T-helper 1 cell treated with Interleukin-12 subunit alpha and Interleukin-12 subunit beta and Interleukin-4 antibody, amounts not matched to agents 30 ng/mL and 1 ng/mL, for 36 hours (primary cell): ENCODE measurements at regions not wholly inside any gene's neighbourhood (a gene's known extent, or its start where the extent isn't known, plus 50 kb on each side); places are given as distances from the start of the nearest gene placed in this dataset.
"Not testable (repeated sequence)": the region's sequence is repeated elsewhere in the genome, so short reads cannot be mapped to it uniquely, and the experiment has no call there.

Experiments
- intact Hi-C: fragments of 100-400 bp; cut with micrococcal nuclease; formaldehyde crosslinking; loops from one replicate; pipeline ENCODE4 v1.15.1; 2024

DNA sequence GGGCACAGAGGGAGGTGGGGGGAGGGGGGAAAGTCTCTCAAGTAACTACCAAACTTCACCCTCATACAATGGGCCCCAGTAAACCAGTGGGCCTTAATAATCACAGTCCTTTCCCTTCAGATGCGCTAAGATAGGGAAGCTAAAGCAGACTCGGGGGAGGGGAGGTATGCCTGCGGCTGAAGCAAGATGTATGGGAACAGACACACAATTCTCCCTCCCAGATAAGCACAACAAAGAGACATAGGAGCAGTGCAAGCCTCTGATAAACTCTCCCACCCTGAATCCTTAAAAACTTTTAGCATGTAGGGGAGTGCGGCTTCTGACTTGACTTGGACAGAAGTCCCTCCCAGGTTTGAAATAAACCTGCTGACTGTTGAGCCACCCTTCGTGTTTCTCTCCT lies 54.7 kb downstream of the PROP1 start:
- intact Hi-C loops = not testable (repeated sequence)

DNA sequence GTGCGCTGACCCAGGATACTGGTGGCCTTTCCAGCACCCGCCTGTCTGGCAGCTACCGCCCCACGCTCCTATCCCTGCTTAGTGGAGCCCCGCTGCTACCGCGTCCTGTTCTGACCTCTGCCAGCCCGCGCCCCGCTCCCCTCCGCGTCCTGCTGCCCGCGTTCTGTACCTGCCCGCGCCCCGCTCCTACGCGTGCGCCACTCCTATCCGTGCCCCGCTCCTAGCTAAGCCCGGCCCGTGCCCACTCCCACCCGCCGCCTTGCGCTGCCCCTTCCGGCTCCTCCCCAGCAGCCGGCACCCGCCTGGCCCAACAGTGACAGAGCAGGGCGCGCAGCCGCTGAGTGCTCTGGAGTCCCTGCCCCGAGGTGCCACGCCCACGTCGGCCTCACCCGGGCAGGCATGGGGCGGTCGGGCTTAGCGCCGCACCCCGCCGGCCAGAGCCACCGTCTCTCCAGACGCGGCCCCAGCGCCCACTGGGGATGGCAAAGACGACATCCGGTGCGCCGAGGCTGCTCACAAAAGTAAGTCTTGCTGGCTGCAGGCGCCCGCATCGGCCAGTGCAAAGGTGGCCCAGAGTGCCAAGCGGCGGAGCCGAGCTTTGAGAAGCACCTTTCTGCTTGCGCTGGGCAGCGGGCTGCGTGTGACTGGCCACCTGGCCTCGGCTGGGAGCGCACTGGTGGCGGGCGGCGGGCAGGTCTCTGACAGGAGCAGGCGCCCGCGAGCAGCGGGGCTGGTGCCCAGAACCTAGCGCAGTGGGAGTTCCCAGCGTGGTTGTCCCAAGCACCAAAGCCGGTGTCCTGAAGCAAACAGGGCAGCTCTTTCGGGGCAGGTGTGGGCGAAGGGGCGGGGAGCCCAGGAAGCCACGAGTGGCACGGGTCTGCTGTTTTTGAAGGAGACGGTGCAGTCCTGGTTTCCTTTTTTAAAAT lies 56.5 kb downstream of the PROP1 start:
- intact Hi-C loops = not testable (repeated sequence)

DNA sequence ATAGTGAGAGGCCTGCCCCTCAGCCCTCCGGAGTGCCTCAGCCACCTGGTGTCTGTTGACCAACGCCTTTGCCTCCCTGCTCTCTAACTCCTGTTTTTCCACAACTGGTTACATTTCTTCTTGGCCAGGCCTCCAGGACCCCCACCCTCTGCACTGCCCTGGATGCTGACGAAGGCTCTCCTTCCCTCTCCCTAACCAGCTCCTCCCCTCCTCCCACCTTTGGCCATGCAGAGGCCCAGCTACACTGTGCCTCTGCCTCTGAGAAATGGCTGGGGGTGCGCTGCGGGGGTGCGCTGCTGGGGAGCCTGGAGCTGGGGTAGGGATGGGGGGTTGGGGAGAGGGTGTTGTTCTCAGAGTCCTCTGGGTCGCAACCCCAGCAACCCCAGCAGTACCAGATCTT lies 57.3 kb downstream of the PROP1 start:
- intact Hi-C loops = not testable (repeated sequence)

DNA sequence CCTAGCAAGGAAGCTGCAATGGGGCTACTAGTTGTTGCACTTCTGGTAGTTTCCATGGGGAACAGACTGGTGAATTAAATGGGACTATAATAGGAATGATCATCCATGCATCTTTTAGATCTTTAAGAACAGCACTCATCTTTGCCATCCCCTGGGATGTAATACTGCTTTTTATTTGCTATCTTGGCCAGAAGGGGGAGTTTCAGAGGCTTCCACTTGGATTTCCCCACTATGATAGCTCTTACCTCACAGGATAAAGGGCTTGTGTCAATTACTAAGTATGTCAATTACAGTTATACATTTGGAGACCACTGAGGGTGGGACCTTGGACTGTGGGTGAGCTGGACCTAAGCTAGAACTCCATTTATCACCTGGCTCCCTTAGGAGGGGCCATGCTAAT lies 61.8 kb downstream of the PROP1 start:
- intact Hi-C loops = loop anchor here (5.0 kb wide), 1 partner anchor 128 kb away; no protein-coding TSS in a partner anchor

DNA sequence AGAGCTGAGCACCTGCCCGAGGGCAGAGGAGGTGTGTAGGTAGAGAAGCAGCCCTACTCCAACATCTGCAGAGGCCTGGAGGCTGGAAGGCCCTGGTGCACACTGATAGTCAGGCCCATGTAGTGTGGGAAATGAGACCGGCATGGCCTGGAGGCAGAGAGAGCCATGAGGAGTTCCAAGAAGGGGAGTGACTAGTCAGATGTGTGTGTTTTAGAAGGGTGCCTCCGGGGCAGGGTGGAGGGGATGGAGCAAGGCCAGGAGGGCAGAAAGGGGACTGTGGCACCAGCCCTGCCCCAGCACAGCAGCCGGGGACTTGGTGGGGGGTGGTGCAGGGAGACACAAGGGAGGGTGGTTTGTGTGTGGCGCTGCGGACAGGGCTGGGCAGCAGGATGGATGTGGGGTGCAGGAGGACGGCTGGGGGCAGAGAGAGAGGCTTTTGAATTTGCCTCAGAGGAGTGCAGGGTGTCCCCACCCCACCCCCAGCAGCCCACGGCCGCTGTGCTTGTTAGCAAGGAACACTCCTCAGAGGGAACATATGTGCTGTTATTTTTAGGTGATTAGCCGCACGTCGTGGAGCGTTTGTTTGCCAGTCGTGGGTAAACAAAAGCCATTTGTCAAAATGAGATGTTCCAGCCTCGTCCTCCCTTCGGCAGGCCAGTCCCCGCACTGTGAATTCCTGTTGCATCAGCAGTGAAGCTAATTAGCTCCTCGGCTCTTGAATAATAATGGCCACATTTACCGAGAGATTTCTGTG lies 65.6 kb downstream of the PROP1 start:
- intact Hi-C loops = loop anchor here (5.0 kb wide), 1 partner anchor 132 kb away; no protein-coding TSS in a partner anchor

DNA sequence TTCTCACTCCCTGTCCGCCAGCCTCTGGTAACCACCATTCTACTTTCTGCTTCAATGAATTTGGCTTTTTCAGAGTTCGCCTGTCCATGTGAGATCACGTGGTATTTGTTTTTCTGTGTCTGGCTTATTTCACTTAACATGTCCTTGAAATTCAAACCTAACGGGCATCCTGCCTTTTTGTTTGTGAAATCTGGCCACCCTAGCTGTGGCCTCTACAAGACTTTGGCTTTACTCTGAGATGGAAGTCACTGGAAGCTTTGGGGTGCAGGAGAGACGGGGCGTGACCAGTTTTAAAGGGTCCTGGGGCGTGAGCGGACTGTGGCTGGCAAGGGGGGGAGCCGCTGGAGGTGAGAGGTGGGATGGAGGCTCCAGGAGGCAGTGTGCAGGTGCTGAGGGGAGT lies 66.4 kb downstream of the PROP1 start:
- intact Hi-C loops = loop anchor here (5.0 kb wide), 1 partner anchor 133 kb away; no protein-coding TSS in a partner anchor

DNA sequence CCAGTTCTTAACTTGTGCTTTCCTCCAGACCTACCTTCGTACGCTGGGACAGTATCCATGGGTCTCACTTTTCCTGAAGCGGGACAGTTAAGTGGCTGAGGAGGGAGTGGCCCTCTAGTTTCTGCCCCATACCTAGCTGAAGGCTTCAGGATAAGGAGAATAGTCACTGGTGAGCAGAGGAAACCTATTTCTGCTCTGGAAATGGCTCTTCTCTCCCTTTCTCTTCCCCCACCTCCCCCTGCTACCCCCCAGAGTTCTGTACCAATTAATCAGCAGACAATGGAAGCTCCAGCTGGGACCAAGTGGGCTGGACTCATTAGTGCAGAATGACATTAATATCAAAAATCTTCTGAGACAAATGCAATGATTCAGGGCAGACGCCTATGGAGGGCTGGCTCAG lies 68.5 kb downstream of the PROP1 start:
- intact Hi-C loops = not testable (repeated sequence)

DNA sequence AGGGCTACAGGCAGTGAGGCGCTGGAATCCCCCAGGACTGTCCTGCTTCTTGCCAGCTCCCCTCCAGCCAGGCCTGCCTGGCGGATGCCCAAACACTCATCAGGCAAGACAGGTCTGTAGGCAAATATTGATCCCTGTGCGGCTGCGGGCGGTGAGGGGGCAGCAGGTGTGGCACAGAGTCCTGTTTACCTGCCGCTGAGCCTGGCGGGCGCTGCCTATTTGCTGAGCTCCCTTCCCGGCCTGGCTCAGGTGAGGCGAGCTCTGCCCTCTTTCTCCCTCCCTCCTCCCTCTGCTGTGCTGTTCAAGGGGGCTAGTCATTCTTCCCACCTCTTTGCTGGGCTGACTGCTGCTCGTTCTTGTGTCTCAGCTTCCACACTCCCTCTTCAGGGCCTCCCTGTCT lies 71.5 kb downstream of the PROP1 start:
- intact Hi-C loops = not testable (repeated sequence)

DNA sequence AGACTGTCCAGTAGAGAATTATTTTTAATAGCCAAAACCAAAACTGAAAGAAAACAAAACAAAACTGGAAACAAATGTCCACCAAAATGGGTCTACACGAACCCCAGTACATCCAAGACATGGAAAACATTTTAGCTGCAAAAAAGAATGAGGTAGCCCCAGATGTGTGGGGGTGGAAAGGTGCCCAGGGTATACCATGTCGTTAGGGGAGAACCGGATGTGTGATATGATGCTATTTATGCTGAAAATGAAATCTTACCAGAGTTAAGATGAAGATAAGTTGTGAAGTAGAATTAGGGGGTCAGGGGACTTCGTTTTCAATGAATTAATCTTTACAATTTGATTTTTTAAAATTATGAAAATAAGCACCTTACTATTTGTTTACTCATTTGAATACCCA lies 72.2 kb downstream of the PROP1 start:
- intact Hi-C loops = not testable (repeated sequence)

DNA sequence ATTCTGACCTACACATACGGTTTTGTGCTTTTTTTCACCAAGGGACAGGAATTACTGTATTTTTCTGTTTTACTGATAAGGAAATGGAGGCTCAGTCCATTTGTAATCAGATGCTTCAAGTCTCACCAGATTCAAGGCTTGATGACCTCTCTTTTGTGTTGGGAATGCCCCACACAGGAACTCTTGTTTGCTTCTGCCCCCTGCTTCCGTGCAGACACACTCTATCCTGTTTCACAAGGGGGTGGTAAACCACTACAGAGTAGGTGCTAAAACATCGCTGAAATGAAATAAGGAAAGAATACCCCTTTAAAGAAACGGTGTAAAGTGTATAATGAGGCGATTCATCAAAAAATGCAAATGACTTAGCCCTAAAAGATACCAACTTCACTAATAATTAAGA lies 72.9 kb downstream of the PROP1 start:
- intact Hi-C loops = not testable (repeated sequence)

DNA sequence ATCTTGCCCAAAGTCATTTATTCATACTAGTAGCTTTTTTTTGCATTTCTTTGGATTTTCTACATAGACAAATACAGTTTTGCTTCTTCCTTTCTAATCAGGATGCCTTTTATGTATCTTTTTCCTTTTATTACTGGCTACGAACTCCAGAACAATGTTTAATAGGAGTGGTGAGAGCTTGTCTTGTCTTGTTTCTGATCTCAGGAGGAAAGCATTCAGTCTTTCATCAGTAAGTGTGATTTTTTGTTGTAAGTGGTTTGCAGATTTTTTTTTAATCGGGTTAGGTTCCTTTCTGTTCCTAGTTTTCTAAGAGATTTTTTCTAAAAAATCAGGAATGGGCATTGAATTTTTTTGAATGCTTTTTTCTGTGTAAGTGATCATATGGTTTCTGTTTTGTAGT lies 86.8 kb downstream of the PROP1 start:
- intact Hi-C loops = not testable (repeated sequence)

DNA sequence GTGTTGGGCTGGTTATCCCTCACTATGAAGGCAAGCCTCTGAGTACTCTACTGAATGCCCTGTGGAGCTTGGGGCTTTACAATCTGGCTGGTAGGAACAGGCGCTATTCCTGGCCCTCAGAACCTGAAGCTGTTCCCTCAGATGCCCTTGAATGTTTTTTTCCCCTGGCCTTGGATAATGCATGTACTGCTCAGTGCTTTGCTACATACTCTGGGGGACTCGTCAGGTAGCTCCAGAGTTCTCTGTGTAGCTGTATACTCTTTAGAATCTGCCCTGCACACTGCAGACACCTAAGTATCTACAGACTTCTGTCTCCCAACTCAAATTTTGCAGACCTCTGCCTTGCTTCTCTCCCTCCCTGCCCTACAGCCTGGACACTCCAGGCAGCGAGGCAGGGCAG lies 93.2 kb downstream of the PROP1 start:
- intact Hi-C loops = not testable (repeated sequence)

DNA sequence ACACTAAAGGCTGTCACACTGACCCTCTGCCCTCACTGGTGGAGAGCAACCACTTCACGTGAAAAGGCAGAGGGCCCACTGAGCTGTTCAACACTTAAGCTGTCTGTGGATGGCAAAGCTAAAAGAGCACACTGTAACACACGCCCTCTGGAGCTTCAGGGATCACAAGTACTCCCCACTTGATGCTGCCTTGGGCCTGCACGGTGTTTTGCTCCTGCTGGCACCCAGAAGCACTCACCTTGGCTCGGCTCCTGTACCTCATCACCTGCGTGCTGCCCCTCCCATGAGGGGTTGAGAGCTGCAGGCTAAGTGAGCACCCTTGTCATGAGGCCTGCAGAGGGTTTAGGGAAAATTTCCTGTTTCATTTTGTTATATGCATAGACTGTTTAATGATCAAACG lies 96.0 kb downstream of the PROP1 start:
- intact Hi-C loops = not testable (repeated sequence)

DNA sequence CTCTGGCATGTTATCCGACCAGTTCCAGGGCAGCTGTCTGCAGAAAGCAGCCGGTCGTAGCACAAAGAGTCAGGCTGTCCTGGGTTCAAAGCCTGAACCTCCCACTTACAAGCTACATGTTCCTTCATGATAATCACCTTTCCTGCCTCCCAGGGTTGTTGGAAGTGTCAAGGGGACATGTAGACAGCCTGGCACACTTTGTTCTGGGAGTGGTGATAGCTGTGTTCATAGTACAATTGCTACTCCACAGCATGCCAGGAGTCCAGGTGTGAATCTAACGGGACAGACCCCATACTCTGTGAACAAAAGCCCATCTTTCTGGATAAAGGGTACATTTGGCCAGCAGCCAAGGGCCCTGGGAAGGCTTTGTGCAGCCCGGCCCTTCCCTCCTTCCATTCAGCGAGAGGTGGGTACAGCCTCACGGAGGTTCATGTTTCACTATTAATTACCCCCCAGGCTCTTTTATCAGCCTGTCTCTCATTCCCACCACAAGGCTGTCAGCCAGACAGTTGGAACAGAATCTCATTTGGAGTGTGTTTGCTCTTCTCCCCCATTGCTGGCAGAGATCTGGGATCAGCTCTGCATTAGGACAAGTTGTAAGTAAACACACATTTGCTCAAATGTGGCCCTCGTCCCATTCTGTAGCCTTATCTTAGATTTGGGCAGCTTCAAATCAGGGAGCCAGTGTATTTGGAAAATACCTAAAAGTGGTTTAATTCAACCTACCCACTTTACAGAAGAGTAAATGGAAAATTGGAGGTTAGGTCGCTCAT lies 101.2 kb downstream of the PROP1 start:
- intact Hi-C loops = not testable (repeated sequence)

DNA sequence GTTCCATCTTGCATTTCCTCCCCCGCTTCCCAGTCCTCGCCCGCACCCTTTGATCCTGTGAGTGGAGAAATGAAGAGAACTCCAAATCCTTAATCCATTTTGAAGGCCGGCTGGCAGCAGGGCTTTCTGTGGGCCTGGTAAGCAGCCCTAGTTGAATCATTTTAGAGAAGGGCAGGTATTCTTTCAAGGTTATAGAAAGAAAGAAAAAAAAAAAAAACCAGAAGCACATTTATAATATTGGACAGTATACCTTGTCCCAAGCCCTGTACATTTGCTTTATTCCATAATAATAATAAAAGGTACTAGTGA lies 103.7 kb downstream of the PROP1 start:
- intact Hi-C loops = not testable (repeated sequence)

DNA sequence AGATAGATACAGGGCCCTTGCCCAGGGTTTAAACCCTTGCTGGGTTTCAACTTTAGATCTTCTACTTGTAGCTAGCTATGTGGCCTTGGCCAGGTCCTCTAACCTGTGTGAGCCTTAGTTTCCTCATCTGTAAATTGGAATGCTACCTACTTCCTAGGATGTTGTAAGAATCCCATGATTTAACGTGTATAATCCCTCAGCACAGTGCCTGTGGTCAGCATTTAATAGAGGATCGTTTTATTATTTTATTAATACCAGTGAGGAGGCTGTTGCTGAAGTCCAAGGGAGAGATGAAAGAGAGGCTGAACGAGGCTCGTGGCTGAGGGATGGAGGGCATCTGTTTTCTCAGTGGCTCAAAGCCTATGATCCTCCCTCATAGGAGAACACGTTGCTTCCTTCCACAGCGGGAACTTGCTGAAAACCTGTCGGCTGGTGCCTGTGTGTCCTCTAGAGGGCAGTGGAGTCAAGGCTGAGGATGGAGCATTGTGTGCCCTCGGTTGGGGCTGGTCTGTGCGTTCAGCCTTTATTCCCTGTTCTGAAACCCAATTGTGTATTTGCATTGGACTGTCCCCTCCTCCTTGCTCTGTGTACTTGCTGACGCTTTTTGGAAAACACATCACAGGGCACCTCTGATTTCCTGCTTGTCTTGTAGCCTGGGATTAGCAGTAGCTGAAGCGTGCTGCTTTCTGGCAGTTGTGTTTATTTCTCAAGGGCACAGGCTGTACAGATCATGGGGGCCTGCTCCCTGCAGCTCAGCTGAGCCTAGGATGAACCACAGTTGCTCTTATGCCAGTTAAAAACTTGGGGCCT lies 104.3 kb downstream of the PROP1 start:
- intact Hi-C loops = not testable (repeated sequence)

DNA sequence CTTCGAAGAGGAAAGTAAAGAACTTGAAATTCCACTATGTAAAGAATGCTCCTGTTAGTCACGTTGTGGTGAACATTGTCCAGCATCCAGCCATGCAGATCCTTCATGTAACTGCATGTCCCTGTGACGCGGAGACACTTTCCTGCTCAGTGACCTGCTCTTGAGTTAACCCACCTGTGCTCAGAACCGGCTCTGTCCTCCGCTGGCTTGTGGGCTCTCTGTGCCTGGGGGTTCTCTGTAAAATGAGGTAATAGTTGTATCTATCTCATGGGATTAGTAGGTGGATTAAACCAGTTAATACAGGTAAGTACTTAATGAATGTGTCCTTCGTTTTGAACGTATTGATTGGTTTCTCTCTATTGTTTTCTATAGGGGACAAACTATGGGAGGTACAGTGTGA lies 100.6 kb upstream of the FAM153A start:
- intact Hi-C loops = not testable (repeated sequence)

DNA sequence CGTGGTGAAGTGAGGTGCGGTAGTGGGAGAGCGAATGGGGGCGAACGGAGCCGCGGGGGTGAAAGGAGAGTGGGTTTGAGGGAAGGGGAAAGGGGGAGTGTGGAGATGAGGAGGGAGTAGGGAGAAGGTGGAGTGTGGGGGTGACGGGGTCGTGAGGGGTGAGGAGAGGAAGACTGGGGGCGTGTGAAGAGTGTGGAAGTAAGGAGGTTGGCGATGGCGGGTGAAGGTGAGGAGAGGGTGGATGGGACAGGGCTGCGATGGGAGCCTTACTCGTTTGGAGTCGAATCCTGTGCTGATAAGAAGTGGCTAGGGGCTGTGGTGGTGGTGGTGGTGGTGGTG lies 93.2 kb upstream of the FAM153A start:
- intact Hi-C loops = not testable (repeated sequence)

DNA sequence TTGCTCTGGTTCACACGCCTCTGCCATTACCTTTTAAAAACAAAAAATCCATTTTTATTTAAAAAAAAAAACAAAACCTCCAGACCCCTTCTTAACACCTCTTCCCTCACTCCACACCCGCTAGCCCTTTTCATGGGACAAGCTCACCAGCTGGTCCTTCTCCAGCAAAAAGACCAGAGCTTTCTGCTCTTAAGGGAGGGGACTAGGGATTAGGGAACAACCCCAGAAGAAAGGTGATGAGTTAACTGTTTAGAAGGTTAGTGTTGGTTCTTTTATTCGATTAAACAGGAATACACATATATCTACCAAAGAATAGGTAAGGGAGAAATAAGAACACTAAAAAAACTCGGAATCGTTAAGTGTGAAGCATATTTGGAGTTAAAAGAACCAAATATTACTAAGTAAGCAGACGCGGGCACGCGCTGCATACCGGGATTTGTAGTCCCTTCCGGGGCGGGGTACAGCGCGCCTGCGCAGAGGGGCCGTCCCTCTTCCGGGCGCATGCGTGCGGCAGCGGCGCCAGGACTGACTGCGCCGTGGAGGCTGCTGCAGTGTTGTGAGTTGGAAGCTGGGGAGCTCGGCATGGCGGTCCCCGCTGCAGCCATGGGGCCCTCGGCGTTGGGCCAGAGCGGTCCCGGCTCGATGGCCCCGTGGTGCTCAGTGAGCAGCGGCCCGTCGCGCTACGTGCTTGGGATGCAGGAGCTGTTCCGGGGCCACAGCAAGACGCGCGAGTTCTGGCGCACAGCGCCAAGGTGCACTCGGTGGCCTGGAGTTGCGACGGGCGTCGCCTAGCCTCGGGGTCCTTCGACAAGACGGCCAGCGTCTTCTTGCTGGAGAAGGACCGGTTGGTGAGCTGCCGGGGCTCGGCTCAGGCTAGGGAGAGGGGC lies 92.6 kb upstream of the FAM153A start:
- intact Hi-C loops = not testable (repeated sequence)
